ENCODE measurements at regions not wholly inside any gene's neighbourhood (a gene's known extent, or its start where the extent isn't known, plus 50 kb on each side); places are given as distances from the start of the nearest gene placed in this dataset.

- Histone ChIP-seq H3K4ac (ENCODE audit: low read depth, low read length) (no peak overlapping the region), H2AFZ (ENCODE audit: low read length) (no peak overlapping the region), H3K4me2 (ENCODE audit: insufficient read depth, insufficient read length, low read length) (no peak overlapping the region), H3K14ac (ENCODE audit: insufficient read depth, low read length) (no peak overlapping the region), H2BK5ac (ENCODE audit: insufficient read length, low read length) (no peak overlapping the region), H4K5ac (ENCODE audit: insufficient read length, low read depth, low read length) (no peak overlapping the region), H3K18ac (ENCODE audit: insufficient read length, low read depth, low read length) (no peak overlapping the region), H3K79me1 (ENCODE audit: insufficient read depth, low read depth, low read length, poor library complexity, severe bottlenecking) (no peaks in the 10 kb centered on the region), H3K27ac (ENCODE audit: insufficient read length, low read depth, low read length) (no peak overlapping the region), H2BK20ac (ENCODE audit: low read depth, low read length, poor library complexity, severe bottlenecking) (no peak overlapping the region), H3K27me3 (ENCODE audit: insufficient read depth, low read length) (no peaks in the 10 kb centered on the region), H2BK12ac (ENCODE audit: insufficient read length, low read depth, low read length) (no peak overlapping the region), H2BK15ac (ENCODE audit: low read depth, low read length) (no peak overlapping the region), H4K20me1 (ENCODE audit: control insufficient read depth, insufficient read depth, insufficient read length) (no peaks in the 10 kb centered on the region), H3K9ac (ENCODE audit: extremely low read depth, insufficient read length, low read length) (no peak overlapping the region), H2AK5ac (ENCODE audit: insufficient read length, low read length) (no peak overlapping the region), H3K4me1 (ENCODE audit: insufficient read depth, low read length) (no peaks in the 10 kb centered on the region), H3K23me2 (ENCODE audit: insufficient read length, low read depth, low read length, poor library complexity, severe bottlenecking) (no peaks in the 10 kb centered on the region), H3K79me2 (ENCODE audit: insufficient read depth, low read length) (no peaks in the 10 kb centered on the region), H3K9me3 (ENCODE audit: control insufficient read depth, low read depth, low read length) (no peaks in the 10 kb centered on the region), H3K56ac (ENCODE audit: insufficient read length, low read depth, low read length) (no peak overlapping the region), H3T11ph (ENCODE audit: low read length) (no peak overlapping the region), H3K23ac (ENCODE audit: insufficient read length, low read depth, low read length) (no peak overlapping the region), H4K8ac (replicated peaks; ENCODE audit: insufficient read length, low read depth, low read length) (no peak overlapping the region), H2BK120ac (ENCODE audit: low read depth, low read length, poor library complexity, severe bottlenecking) (no peak overlapping the region), H4K91ac (ENCODE audit: insufficient read length, low read depth, low read length) (no peak overlapping the region)
- no CpG with 5 or more reads among the region's 3 CpGs for WGBS (ENCODE audit: extremely low coverage, insufficient read length, low lambda C conversion rate)
- no peak for TF ChIP-seq CTCF (conservative IDR thresholded peaks at IDR 0.05)
- H3K27me3 Mint-ChIP-seq (ENCODE audit: low read depth): no peaks in the 10 kb centered on the region
- no peaks in the 10 kb centered on the region for H3K36me3 Mint-ChIP-seq (ENCODE audit: insufficient read depth in 1 of 3, low read depth in 3 of 3)
- H3K9me3 Mint-ChIP-seq: no peaks in the 10 kb centered on the region
- DNase-seq: no peak
- no peak overlapping the region for H3K4me3 Mint-ChIP-seq
- peaks cover 0 to 3% of the 10 kb centered on the region in 2 experiments; a peak in 1 of 4 replicates for H3K4me1 Mint-ChIP-seq
- H3K27ac Mint-ChIP-seq: no peak overlapping the region
These were observed 1173.5 kb upstream of the NUDT12 start for GRCh38 chr5:104736073-104736472.
